NCI-H2081 (cell line): ENCODE measurements at regions not wholly inside any gene's neighbourhood (a gene's known extent, or its start where the extent isn't known, plus 50 kb on each side); places are given as distances from the start of the nearest gene placed in this dataset.
"Not testable (repeated sequence)": the region's sequence is repeated elsewhere in the genome, so short reads cannot be mapped to it uniquely, and the experiment has no call there.

ENCODE experiments used
- DNase-seq, 2 experiments: peaks; one replicate each; lab custom pipeline; 2025; lab: John Stamatoyannopoulos, UW

- no peak for DNase-seq
Measured at GRCh38 chr13:80173224-80173623, 167.7 kb downstream of the SPRY2 start.

DNA sequence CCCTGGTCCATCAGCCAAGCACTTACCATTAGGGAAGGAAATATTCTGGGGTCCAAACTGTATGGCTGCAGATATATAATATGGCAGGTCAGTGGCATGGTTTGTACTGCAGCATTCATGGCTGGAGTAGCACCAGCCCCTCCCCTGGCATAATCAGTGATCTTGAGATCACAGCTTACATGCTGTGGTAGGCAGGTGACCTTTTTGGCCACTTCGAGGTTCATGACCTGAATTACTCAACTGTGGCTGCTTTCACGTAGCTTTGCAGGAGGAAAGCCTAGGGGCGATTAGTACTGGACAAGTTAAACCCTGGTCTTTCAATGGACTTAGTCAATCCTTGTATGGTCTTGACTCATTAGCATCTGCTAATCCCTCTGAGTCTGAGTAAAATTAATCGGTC lies 169.8 kb downstream of the SPRY2 start:
- DNase-seq: no peak

DNA sequence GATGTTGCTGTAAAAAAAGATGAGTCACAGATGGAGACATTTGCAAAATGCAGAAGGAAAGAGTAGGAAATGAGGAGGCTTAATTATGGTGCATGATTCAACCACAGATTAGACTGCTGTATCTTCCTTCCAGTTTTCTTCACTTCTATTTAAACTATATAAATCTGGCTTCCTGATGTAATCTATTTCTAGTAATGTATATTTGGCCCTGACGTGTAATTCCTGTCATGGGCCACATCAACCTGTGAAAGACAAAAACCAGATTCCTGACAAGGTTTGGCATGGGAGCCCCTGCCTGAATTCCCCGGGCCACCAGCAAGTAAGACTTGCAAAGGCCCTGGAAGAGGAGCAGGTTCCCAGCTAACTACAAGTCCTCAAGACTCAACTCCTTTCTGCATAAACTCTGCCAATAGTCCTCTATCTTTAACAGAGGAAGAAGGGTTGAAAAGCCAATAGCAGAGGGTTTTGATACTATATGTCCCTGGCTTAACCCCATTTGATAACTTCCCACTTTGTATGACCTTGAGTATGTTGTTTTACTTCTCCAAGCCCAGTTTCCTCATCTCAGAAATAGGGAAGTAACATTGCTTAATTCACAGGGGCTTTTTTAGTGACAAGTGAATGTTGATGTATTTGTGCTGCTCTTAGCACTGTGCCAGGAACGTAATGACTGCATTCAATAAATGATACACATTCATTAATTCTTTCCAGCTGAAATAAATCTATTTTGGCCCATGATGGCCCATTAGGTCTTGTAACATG lies 172.7 kb downstream of the SPRY2 start:
- DNase-seq: no peak

GRCh38 chr13:80166352-80166751 lies 174.6 kb downstream of the SPRY2 start:
- no peak for DNase-seq

DNA sequence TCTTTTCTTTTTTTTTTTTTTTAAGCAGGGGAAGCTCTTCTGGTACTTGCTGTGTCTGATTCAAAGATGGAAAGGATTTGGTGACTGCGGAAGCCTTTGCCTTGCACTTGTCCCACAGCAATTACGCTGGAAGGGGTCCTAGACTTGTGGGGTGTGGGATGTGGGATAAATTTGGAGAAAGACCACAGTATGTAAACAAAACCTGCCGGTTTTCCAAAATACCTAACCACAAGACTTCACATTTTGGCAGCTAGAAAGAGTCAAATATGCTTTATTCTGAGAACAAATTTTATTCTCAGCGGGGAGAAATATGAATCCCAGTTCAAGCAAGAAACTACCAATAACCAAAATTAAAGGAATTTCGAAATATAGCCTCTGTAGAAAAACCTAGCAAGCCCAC lies 176.5 kb downstream of the SPRY2 start:
- DNase-seq: no peak

DNA sequence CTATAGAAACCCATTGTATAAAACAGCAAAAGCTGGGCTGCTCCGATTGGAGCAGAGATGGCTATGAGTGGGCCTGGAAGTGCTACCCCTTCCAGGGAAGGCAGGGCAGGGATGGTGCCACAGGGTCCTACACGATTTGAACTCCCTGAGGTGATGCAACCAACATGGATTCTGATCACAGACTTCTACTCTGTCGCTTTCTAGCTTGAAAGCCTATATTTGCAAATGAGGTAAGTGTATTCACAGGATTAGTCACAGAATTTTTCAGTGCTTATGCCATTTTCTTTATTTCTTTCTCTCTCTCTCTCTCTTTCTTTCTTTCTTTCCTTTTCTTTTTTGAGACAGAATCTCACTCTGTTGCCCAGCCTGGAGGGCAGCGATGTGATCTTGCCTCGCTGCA lies 179.0 kb downstream of the SPRY2 start:
- DNase-seq: no peak

DNA sequence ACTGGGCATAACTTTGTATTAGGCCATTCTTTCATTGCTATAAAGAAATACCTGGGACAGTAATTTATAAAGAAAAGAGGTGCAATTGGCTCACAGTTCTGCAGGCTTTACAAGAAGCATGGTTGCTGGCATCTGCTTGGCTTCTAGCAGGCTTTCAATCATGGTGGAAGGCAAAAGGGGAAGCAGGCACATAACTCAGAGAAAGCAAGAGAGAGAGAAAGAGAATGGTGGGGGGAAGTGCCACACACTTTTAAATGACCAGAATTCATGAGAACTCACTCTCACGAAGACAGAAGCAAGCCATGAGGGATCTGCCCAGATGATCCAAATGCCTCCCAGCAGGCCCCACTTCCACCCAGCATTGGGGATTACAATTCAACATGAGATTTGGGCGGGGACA lies 179.7 kb downstream of the SPRY2 start:
- DNase-seq: no peak

GRCh38 chr13:80160110-80160509 lies 180.8 kb downstream of the SPRY2 start:
- DNase-seq: no peak

DNA sequence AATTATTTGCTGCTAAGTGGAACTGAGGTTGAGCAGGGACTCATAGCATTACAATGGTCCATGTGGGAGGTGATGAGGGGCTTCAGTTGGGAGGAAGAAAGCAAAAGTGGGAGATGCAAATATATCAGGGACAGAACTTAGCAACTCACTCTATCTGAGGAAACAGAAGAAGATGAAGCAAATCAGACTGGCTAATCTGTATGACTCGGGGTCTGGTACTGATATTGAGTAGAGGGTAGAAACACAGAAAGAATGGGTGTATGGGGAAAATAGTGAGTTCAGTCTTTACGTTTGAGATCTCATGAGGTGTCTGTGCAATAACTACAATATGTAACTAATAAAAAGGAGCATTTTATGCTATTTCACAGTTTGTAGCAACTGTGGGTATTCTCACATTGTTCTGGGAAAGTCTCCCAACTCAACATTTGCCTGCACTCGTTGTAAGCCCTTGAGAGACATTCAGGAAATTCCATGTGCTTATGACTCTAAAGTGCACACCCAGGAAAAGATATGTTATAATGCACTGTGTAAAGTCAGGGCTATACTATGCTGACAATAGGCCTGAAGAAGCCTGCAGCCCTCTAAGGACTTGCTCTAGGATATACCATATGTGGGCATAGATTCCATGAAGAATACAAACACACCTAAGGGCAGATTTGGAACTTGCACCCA lies 183.5 kb downstream of the SPRY2 start:
- no peak for DNase-seq

GRCh38 chr13:80152142-80152541 lies 188.8 kb downstream of the SPRY2 start:
- DNase-seq: not testable (repeated sequence)

DNA sequence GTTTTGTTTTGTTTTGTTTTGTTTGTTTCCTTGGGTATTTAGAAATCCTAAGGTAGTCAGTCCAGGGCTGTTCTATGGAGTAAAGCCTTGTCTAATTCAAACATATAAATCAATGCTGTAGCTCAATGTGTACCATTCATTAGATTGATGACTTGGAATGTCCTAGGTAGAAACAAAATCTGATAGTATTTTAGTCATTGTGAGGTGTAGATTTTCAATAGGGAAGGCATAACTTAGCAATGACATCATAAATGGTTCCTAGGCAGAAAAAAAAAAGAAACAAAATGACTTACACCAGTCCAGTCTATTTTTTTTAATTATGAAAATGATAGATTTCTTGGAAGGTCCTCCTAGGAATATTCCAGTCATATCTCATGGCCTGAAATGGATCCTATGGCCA lies 189.9 kb downstream of the SPRY2 start:
- no peak for DNase-seq

GRCh38 chr13:80149736-80150135 lies 191.2 kb downstream of the SPRY2 start:
- no peak for DNase-seq

DNA sequence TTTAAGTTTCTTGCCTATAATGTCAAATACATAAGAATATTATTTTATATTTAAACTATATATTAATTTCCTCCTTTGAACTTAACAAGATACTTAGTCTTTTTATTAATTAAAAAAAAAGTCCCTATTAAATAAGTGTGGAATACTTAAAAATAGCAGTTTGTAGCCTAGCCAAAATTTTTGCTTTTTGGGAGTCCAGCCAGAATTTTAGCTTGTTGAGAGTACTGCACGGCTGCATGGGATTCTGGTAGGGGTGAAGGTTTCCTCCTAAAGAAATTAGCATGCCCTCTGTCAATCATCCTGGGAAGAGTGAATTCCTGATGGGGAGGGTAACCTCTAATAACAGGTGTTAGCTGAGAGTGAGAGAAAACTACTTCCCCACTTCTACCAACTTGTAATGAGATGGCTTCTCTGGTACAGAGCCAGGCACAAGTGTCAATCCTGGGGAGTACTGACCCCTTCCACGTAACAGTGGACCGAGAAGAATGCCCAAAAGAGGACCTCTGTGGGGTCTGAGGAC lies 195.7 kb downstream of the SPRY2 start:
- no peak for DNase-seq

DNA sequence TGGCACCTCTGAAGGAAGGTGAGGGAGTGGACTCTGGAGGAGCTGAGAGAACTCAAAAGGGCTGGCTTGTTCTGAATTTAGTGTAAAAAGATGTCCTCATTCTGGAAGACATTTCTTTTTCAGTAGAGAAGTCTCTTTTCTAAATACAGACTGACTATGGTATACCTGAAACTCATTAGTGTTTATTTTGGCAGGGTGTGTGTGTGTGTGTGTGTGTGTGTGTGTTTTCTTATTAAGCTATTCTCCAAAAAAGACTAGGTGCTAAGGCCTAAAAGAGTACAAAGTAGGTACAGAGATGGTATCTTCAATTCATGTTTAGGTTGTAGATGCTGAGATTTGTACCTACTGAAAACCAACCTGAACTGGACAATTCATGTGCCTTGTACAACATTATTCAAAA lies 196.4 kb downstream of the SPRY2 start:
- no peak for DNase-seq

DNA sequence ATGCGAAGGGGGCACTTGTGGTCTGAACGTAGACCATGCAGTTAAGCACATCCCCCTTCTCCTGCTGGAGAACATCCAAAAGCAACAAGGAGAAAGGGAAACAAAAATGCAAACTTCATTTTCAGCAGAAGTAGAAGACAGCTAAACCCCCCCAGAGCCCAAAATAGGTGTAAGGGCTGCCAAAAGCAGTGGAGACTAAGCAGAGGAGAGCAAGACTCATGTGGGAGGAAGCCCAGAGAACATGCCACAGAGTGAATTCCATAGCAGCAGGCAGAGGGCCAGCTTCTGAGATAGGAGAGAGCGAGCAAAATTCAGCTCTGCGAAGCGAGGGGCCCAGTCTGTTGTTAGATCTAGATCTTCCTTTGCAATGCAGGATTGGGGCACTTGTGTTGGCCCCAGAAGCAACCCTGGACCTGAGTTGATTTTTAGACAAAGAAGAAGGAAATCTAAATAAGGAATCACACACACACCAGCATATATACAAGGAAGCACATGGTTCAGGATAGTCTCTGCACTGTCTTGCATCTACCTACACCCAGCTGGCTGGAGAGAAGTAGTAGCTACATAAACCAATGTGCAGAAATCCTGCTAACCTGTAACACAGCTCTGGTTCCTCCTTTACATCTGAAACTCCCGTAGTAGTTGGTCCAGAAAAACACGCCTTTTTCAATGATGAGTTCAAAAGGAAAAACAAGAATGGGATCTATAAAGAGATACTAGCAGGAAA lies 199.6 kb downstream of the SPRY2 start:
- no peak for DNase-seq

- no peak for DNase-seq
Measured at GRCh38 chr13:80140685-80141084, 200.2 kb downstream of the SPRY2 start.

DNA sequence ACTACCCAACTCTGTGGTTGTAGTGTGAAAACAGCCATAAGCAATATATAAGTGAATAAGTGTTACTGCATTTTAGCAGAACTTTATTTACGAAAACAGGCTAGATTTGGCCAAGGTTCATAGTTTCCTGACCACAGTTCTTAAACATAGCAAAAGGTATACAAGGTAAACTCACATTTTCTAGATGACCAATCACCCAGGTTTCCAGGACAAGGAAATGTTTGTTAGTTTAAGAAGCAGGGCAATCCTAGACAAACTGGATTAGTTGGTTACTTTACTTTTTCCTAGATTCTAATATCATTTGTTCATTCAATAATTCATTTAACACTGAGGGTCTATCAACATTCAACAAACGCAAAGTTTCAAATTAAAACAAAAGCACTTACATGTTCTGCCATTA lies 201.7 kb downstream of the SPRY2 start:
- DNase-seq: no peak

GRCh38 chr13:80137994-80138393 lies 202.9 kb downstream of the SPRY2 start:
- no peak for DNase-seq

DNA sequence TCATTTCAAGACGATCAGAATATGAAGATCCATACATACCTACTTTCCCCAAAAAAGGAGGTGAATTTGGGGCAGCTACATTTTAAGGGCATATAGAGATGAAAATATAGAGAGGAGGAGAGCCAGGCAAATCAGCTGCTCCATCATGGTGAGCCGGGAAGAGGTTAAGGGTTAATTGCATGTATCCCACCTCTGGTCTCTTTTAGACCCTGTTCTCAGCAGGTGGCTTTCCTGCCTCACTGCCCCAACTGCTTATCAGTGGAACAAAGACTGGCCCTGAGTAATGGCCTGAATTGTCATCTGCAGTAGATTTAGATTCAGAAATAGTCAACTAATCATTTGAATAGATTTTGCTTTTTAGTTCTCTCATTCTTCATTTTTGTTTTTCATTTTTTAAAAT lies 206.6 kb downstream of the SPRY2 start:
- no peak for DNase-seq

DNA sequence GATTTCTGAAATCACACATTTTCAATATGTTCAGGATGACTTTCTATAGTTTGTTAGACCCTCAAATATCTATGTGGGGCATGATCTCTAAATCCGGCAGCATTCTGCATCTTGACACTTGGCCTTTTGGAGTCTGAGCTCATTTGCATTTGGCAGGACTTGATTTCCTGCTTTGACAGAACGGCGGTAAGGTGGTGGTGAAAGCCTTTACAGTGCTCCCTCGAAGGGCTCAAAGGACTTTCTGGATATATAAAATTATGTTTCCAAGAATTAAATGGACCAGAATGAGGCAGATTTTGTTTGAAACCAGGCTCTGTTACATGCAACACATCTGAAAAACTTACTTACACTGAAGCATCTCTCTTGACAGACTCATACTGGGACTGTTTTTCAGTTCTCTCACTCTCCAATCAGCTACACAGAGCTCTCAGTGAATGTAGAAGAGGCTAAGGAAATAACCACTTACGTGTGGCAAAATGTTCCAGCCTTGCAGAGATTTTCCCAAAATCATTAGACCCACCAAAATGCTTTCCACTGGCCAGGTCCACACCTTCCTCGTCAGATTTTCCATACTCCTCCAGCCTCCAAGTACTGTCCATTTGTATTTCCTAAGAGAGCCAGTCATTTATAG lies 207.2 kb downstream of the SPRY2 start:
- DNase-seq: no peak

DNA sequence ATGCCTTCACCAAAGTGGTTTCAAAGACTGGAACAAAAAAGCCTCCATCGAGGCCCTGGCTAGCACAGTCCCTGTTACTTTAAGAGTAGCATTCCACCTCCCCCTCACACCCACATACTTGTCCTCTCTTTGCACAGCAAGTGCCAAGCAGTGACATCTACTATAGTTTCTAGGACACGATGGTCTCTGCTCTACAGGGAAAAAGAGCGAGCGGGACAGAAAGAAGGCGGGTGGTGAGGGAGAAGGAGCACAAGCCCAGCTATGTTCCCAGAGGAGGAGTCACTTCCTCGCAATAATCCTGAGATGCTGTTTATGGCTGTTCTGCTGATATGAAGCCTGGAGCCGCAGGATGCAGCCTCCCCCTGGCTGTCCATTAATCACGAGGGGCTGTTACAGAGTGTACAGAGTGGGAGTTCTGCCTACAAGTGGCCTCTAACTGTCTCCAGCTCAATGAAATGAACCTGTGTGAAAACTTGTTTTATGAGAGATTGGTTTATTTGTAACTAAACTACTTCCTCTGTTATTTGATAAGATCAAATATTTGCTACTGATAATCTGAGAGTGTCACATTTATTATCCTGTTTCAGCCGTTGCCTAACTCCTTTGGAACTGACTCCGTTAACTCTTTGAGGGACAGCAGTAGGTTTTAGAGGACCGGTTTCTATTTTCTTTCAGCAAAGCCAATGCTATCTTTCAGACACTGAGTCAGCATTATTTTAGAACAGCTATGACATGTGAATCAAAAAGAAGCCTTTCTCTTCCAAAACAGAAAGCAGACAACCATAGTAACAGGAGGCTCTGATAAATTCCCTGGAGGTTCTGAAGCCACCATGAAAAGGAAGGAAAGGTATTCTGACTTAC lies 208.0 kb downstream of the SPRY2 start:
- DNase-seq: no peak
